Cardiac muscle cell (in vitro differentiated cells and primary cell): ENCODE measurements at regions not wholly inside any gene's neighbourhood (a gene's known extent, or its start where the extent isn't known, plus 50 kb on each side); places are given as distances from the start of the nearest gene placed in this dataset.

Source experiments
- DNase-seq, 2 donors: peaks; one replicate each; pipeline versions ENCODE4 v3.0.0 to v3.0.0-alpha.2; 2010 to 2017; ENCODE audit warnings: low read depth in 1 of 2, low spot score in 1 of 2
- H3K27ac ChIP-seq: fragments of 200-600 bp; sonication (generic); 2 replicates; pipeline ENCODE4 v1.5.1; 2016
- H3K27me3 ChIP-seq: fragments of 200-600 bp; sonication (generic); 2 replicates; pipeline ENCODE4 v1.6.0; 2016; ENCODE audit warnings: control low read depth
- H3K36me3 ChIP-seq: fragments of 200-600 bp; sonication (generic); 2 replicates; pipeline ENCODE4 v1.5.1; 2016; ENCODE audit warnings: control low read depth
- H3K4me1 ChIP-seq: fragments of 200-600 bp; sonication (generic); 2 replicates; pipeline ENCODE4 v1.8.1; 2017; ENCODE audit warnings: low read depth, mild to moderate bottlenecking, mixed run types
- H3K4me3 ChIP-seq: fragments of 200-600 bp; sonication (generic); 2 replicates; pipeline ENCODE4 v1.5.1; 2016; ENCODE audit warnings: mild to moderate bottlenecking
- H3K9me3 ChIP-seq: fragments of 200-600 bp; sonication (generic); 2 replicates; pipeline ENCODE4 v1.5.1; 2017; ENCODE audit warnings: low read depth, mild to moderate bottlenecking, control low read depth
- TF ChIP-seq, protein P1 (sequence below): IDR thresholded peaks from 2 replicates; pipeline ENCODE4 v1.5.1; 2012; ENCODE audit warnings: low read depth, mild to moderate bottlenecking, low read length

DNA sequence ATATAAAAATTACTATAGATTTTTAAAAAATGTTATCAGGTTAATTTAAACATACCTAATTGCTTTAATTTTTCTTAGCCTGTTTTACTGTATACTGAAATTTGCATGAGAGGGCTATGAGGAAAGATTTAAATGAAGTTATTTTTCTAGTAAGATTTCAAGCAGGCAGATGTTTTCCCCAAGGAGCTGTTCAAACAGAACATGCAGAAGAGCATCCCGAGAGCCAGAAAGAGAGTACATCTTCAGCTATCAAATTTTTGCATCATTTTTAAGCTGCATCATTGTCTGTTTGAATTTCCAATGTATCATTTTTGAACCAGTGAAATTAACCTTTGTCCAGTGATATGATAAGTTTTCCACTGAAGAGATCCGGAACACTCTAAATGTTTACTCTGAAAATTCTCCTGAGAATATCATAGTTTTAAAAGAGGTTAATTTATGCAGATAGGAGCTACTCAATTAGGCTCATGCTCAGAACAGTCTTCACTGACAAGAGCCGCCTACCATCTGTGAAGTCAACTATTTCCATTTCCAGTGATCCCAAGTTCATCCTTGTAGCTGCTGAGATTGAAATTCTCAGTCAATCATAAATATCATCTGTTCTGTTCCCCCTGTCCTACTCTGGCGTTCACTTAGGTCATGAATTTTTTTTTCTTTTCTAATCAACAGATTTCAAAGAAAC lies 467.7 kb upstream of the NBEA start:
- Histone ChIP-seq H3K27ac (no peak overlapping the region), H3K36me3 (no peaks in the 10 kb centered on the region), H3K27me3 (no peaks in the 10 kb centered on the region), H3K9me3 (no peaks in the 10 kb centered on the region), H3K4me1 (no peaks in the 10 kb centered on the region), H3K4me3 (no peak overlapping the region)
- no peak for DNase-seq
- TF ChIP-seq, protein P1, sequence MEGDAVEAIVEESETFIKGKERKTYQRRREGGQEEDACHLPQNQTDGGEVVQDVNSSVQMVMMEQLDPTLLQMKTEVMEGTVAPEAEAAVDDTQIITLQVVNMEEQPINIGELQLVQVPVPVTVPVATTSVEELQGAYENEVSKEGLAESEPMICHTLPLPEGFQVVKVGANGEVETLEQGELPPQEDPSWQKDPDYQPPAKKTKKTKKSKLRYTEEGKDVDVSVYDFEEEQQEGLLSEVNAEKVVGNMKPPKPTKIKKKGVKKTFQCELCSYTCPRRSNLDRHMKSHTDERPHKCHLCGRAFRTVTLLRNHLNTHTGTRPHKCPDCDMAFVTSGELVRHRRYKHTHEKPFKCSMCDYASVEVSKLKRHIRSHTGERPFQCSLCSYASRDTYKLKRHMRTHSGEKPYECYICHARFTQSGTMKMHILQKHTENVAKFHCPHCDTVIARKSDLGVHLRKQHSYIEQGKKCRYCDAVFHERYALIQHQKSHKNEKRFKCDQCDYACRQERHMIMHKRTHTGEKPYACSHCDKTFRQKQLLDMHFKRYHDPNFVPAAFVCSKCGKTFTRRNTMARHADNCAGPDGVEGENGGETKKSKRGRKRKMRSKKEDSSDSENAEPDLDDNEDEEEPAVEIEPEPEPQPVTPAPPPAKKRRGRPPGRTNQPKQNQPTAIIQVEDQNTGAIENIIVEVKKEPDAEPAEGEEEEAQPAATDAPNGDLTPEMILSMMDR, result no peak

DNA sequence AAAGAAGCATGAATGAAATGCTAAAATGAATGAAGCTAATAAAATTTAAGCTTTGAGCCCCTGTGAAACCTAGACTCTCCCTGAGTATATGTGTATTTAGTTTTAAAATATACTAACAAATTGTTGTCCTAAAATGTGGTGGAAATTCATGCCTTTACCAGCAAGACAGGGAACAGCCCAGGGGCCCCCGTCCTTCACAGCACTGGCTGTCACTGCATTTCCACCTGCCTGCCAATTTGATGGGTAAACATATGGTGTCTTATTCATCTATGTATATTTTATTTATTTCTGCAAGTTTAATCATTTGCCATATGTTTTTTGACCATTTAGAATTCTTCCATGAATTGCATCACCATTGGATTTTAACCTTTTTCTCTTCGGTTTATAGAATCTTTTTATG lies 463.7 kb upstream of the NBEA start:
- TF ChIP-seq, protein P1, result no peak
- H3K4me1 ChIP-seq, result no peaks in the 10 kb centered on the region

DNA sequence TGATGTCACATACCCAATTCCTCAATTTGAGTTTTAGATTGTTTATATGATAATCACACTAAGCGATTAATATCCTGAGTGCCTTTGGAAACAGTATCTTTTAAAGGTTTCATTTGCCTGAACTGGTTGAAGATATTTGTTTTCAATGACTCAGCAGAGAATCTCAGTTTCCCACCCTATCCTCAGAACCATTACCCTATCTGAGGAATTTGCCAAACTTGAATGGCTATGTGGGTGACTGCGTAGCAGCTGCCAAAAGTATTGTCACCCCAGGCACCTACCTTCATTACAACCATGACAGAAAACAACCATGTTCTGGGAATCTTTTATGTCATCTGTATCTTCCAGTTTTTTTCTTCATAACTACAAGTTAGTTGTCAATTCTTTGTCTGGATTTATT lies 440.1 kb upstream of the NBEA start:
- no peaks in the 10 kb centered on the region for H3K36me3 ChIP-seq
- H3K4me3 ChIP-seq, result no peak overlapping the region
- H3K9me3 ChIP-seq, result no peaks in the 10 kb centered on the region
- H3K27ac ChIP-seq, result no peak overlapping the region
- no peaks in the 10 kb centered on the region for H3K4me1 ChIP-seq
- no peak for DNase-seq
- TF ChIP-seq, protein P1, result no peak
- no peaks in the 10 kb centered on the region for H3K27me3 ChIP-seq

More for the DNA sequence above, 463.7 kb upstream of the NBEA start:
- H3K9me3 ChIP-seq, result no peaks in the 10 kb centered on the region
- no peak overlapping the region for H3K4me3 ChIP-seq
- no peaks in the 10 kb centered on the region for H3K27me3 ChIP-seq
- no peaks in the 10 kb centered on the region for H3K36me3 ChIP-seq
- H3K27ac ChIP-seq, result no peak overlapping the region
- DNase-seq, result no peak

DNA sequence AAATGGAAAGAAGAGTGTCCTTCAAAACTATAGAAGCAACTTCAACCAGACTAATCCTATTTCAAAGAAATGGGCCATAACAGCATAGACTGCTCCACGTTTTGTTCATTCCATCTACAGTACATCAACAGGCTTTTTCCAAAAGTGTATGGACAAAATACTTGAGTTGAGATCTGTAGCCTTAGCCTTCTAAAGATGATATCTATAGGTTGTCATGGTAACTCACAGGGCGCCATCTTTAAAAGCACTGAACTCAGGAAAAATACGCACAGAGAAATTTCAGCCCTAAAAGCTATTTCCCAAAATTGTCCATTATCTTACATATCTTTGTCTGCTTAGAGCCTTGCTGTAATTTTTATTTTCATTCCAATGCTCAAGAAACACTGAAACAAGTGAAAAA lies 439.4 kb upstream of the NBEA start:
- Histone ChIP-seq H3K4me1 (no peaks in the 10 kb centered on the region), H3K9me3 (no peaks in the 10 kb centered on the region), H3K27me3 (no peaks in the 10 kb centered on the region), H3K36me3 (no peaks in the 10 kb centered on the region), H3K27ac (no peak overlapping the region), H3K4me3 (no peak overlapping the region)
- DNase-seq, result no peak
- TF ChIP-seq, protein P1, result no peak

DNA sequence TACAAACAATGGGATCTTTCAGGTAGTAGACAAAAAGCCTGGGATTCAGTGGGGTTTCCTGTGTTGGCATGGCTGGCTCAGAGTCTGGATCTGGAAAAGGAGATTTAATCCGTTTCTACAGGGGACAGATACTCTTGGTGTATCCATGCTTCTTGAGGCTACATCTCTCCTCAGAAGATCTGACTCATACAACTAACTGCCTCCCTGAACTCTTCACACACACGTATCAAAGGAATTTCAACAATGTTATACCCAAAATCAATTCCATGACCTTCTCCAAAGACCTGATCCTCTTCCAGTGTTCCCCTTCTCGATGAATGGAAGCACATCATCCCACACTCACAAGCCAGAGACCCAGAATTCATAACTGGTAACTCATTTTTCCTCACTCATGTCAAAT lies 435.3 kb upstream of the NBEA start:
- DNase-seq, result no peak
- H3K27me3 ChIP-seq, result no peaks in the 10 kb centered on the region
- no peaks in the 10 kb centered on the region for H3K4me1 ChIP-seq
- TF ChIP-seq, protein P1, result no peak
- H3K9me3 ChIP-seq, result no peaks in the 10 kb centered on the region
- no peak overlapping the region for H3K27ac ChIP-seq
- no peaks in the 10 kb centered on the region for H3K36me3 ChIP-seq
- H3K4me3 ChIP-seq, result no peak overlapping the region
